K562 (cell line): ENCODE measurements at regions not wholly inside any gene's neighbourhood (a gene's known extent, or its start where the extent isn't known, plus 50 kb on each side); places are given as distances from the start of the nearest gene placed in this dataset.
A peak's percentile ranks its signal among the peaks of the same experiment; 100 is the strongest.

Experiments used
- BRCA1 ChIP-seq, 2 experiments: fragments of 450-650 bp in 1 of 2; sonication (generic) in 1 of 2; formaldehyde crosslinking in 1 of 2; IDR thresholded peaks; 2 replicates each; pipeline versions ENCODE4 v1.5.0 to v1.6.1; 2017 to 2020; ENCODE audit warnings: mild to moderate bottlenecking in 1 of 2, missing genetic modification reagents in 1 of 2
- CTCF ChIP-seq, 3 experiments: IDR thresholded peaks in 2 of 3; conservative IDR thresholded peaks in 1 of 3; 2 replicates each; pipeline ENCODE4 v1.5.1; 2011 to 2012; ENCODE audit warnings: low read length in 3 of 3, mild to moderate bottlenecking in 3 of 3, control low read depth in 2 of 3, improper control_type of control experiment in 1 of 3, inconsistent platforms in 1 of 3, low read depth in 1 of 3, mixed read lengths in 1 of 3, moderate library complexity in 1 of 3; ENCODE audit not compliant: insufficient read depth in 2 of 3
- EZH2 ChIP-seq: IDR thresholded peaks from 2 replicates; pipeline ENCODE4 v1.6.1; 2012; ENCODE audit warnings: low read depth, mild to moderate bottlenecking, inconsistent platforms, low read length, borderline replicate concordance
- KAT8 ChIP-seq: fragments of 450-650 bp; IDR thresholded peaks from 2 replicates; pipeline ENCODE4 v1.6.1; 2016; ENCODE audit warnings: low read depth, mild to moderate bottlenecking
- POLR2AphosphoS5 ChIP-seq: IDR thresholded peaks from 2 replicates; pipeline ENCODE4 v1.6.1; 2011; ENCODE audit warnings: mild to moderate bottlenecking, low read depth, low read length, moderate library complexity; ENCODE audit not compliant: control insufficient read depth, insufficient read depth
- PRMT5 ChIP-seq: sonication (generic); formaldehyde crosslinking; IDR thresholded peaks from 2 replicates; pipeline ENCODE4 v1.5.0; 2020; ENCODE audit warnings: missing genetic modification reagents
- PURB ChIP-seq: sonication (generic); formaldehyde crosslinking; IDR thresholded peaks from 2 replicates; pipeline ENCODE4 v1.9.0; 2021; ENCODE audit warnings: low read depth, mild to moderate bottlenecking, missing genetic modification reagents
- RCOR1 ChIP-seq, 2 experiments: IDR thresholded peaks; 2 replicates each; pipeline ENCODE4 v1.6.1; 2012; ENCODE audit warnings: low read depth in 2 of 2, low read length in 2 of 2, borderline replicate concordance in 1 of 2, improper control_type of control experiment in 1 of 2
- YY1 ChIP-seq, 3 experiments: IDR thresholded peaks; 2 replicates each; pipeline ENCODE4 v1.6.1; 2011; ENCODE audit warnings: low read length in 2 of 3, mild to moderate bottlenecking in 2 of 3, moderate library complexity in 2 of 3, borderline replicate concordance in 1 of 3, control low read depth in 1 of 3, low read depth in 1 of 3; ENCODE audit not compliant: insufficient read depth in 3 of 3, insufficient replicate concordance in 2 of 3, control insufficient read depth in 1 of 3, insufficient read length in 1 of 3; ENCODE audit errors: extremely low read depth in 1 of 3
- ZFP1 ChIP-seq: fragments of 450-650 bp; formaldehyde crosslinking; IDR thresholded peaks from 2 replicates; pipeline ENCODE4 v1.4.0; 2020; ENCODE audit warnings: mild to moderate bottlenecking, mixed read lengths
- ZKSCAN8 ChIP-seq: fragments of 200-800 bp; sonication (Bioruptor generic); IDR thresholded peaks from 2 replicates; pipeline ENCODE4 v1.6.1; 2016; ENCODE audit warnings: missing genetic modification characterization, missing compliant biosample characterization

DNA sequence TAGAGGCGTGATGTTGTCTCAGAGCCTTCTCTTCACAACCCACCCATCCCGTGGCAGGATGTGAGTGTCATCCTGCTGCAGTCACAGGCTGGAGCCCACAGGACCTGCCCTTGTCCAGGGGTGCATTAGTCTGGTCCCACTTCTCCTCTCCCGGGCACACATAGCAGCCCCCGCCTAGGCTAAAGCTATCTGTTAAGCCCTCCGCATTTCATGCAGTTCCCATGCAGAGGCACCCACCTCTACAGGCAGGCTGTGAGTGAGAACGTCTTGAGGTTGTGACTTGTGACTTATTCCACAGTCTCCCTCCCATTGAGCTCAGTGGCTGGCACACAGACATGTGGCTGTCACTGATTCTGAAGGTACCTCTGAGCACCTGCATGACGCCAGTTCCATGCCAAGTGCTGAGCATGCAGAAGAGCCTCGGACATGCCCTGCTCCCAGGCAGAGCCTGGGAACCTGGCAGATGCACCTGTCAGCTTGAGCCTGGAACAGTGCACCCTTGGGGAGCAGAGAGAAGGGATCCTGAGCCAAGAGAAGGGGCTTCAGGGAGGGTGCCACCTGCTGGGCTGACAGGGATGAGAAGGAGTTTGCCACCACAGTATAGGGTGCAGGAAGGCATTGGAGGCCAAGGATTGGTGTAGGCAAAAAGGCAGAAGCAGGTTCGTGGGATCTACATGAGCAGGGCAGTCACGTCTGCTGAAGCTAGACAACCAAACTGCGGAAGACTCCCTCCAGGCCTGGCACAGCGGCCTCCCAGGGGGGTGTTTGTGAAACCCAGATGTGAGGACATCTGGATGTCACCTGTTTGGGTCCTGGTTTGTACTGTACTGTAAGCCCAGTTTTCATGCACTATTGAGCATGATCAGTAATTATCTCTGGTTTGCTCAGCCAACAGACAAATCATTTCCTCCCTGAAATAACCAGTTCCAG is 213.6 kb downstream of the GLI2 start:
- TF ChIP-seq CTCF (IDR thresholded peaks at IDR 0.05 in 2 of 3, conservative IDR thresholded peaks at IDR 0.05 in 1 of 3; ENCODE audit: insufficient read depth in 2 of 3, low read depth in 1 of 3, low read length in 3 of 3) (peak in 2 of 3 experiments; percentile 47; a peak in 5 of 6 replicates), BRCA1 (IDR thresholded peaks at IDR 0.05) (no peak), BRCA1 (CRISPR knock-in tag; IDR thresholded peaks at IDR 0.05) (no peak), RCOR1 (IDR thresholded peaks at IDR 0.05; ENCODE audit: borderline replicate concordance in 1 of 2, low read depth in 2 of 2, low read length in 2 of 2) (no peak), ZFP1 (CRISPR knock-in tag) (no peak), POLR2AphosphoS5 (no peak), PRMT5 (CRISPR knock-in tag) (no peak), ZKSCAN8 (CRISPR knock-in tag) (no peak), EZH2 (no peak), KAT8 (no peak), PURB (no peak), YY1 (IDR thresholded peaks at IDR 0.05; ENCODE audit: borderline replicate concordance in 1 of 3, control insufficient read depth in 1 of 3, extremely low read depth in 1 of 3, insufficient read depth in 3 of 3, insufficient read length in 1 of 3, insufficient replicate concordance in 2 of 3, low read depth in 1 of 3, low read length in 2 of 3) (no peak)
